Globus pallidus (tissue), 1 donor: ENCODE measurements at regions not wholly inside any gene's neighbourhood (a gene's known extent, or its start where the extent isn't known, plus 50 kb on each side); places are given as distances from the start of the nearest gene placed in this dataset.

Experiments
- DNase-seq: peaks from one replicate; pipeline ENCODE4 v3.0.0-alpha.2; 2015; ENCODE audit warnings: low spot score

DNA sequence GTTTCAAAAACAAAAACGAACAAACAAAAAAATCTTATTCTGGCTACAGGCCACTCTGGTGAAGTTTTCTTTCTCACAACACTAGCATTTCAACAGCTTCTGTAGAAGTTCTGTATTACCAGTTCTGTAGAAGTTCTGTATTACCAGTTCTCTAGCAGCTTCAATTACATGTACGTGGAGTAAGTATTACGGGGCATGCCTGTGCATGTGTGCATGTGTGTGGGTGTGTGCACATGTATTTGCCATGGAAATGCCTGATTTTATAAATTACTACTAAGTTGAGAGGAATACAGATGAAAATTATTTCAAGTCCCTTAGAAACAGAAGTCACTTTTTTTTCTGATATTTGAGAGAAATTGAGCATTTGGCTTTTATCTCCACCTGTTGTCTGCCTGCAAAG, 414.2 kb downstream of the FOXO1 start:
- DNase-seq, result no peak

DNA sequence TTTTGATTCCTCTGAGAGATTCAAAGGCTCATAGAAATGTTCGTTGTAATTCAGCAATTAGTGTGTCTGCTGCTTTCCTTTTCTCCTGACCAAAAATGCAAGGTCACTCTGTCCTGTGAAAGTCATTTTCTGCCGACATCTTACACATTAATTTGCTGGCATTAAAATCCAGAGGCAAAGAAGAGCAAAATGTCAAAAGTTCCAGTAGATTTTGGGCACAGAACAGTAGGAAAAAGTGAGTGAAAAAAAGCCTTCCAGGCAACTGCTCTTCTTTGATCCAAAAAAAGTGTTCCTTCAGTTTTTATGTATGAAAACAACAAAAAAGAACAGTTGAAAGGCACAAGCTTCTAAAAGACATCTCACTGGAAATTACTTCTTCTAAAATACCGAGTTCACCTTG, 413.8 kb downstream of the FOXO1 start:
- DNase-seq, result no peak

- DNase-seq, result no peak
Observed at GRCh38 chr13:40254394-40254793, 412.0 kb downstream of the FOXO1 start.

- no peak for DNase-seq
Observed at GRCh38 chr13:40255551-40255950, 410.9 kb downstream of the FOXO1 start.

GRCh38 chr13:40259899-40260298, 406.5 kb downstream of the FOXO1 start:
- no peak for DNase-seq

DNA sequence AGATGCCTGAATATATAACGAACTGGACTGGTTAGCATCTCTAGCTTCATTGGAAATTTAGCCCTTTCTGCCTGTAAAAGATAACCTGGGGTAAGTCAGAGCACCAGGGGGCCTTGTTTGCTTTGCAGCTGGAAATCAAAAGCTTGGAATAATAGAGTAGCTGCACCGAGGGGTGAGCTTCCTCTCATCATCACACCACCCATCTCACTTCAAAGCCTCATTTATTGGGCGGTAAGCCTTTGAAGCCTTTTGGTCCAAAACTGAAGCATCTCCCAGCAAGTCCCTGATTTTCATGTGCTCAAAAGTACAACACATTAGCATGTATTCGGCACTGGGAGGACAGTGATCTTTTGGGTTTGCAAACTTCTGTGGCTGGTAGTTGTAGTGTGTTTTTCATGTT, 405.1 kb downstream of the FOXO1 start:
- DNase-seq, result no peak

DNA sequence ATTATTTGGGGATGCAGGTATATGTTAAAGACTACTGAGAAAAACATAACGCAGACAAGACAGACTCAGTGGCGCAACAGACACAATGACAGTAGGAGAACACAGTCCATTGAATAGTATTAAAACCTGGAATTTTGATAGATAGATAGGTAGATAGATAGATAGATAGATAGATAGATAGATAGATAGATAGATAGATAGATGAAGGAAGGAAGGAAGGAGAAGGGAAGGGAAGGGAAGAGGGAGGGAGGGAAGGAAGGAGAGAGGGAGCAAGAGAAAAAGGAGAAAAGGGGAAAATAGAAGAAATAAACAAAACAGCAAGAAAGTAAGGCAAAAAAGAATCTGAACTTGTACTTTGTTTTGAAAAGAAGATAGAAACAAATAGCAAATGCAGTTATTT, 404.5 kb downstream of the FOXO1 start:
- DNase-seq, result no peak

DNA sequence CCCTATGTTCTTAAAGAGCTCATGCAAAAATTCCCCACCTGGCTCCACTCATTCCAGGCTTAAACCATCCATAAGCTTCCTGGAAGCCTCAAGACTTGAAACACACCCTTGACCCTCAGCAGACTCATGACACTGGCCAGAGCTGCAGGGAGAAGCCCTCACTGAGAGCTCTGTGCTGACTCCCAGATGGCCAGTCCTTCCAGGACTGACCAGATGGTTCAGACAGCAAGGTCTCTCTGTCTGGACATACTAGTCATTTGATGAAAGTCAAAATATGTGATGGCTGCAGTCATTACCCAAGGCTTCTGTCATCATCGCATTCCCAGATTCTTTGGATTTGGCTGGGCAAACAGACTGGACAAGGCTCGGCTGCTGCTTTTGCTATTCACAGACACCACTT, 397.4 kb downstream of the FOXO1 start:
- DNase-seq, result no peak

GRCh38 chr13:40270726-40271125, 395.7 kb downstream of the FOXO1 start:
- no peak for DNase-seq

- no peak for DNase-seq
Observed at GRCh38 chr13:40271271-40271885, 395.1 kb downstream of the FOXO1 start.

GRCh38 chr13:40271931-40272775, 394.3 kb downstream of the FOXO1 start:
- peak; percentile 70 for DNase-seq

DNA sequence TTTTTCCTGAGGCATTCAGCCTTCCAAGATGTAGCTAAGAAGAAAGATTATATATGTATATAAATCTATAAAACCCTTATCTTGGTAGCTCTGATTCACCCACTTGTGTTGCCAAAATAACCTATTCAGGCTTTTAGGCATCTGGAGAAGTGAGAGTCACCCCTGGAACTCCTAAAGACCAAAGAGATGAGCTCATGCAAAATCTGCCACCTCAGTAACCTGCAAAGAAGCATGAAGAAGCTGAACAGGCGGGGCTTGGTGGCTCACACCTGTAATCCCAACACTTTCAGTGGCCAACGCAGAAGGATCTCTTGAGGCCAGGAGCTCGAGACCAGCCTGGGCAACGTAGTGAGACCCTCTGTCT, 393.7 kb downstream of the FOXO1 start:
- DNase-seq, result no peak

- DNase-seq, result peak; percentile 78
Observed at GRCh38 chr13:40273253-40274025, 393.0 kb downstream of the FOXO1 start.

- no peak for DNase-seq
Observed at GRCh38 chr13:40274103-40274502, 392.3 kb downstream of the FOXO1 start.

DNA sequence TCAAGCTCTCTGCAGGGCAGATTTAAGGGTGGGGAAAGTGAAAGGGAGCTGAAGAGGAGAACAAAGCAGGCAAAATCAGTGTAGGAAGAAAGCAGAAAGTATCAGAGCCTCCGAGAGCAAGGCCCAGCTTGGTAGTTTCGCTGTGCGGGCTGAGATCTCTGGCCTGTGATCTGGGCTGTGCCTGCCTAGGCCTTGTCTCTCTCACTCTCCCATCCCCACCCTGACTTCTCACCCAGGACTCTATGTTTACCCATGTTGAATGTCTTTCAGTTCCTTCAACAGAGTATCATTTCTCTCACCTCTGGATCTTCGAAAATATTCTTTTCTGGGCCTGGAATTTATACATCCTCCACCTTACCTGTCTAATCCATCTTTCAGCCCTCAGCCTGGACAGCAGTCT, 391.3 kb downstream of the FOXO1 start:
- DNase-seq, result no peak

GRCh38 chr13:40275636-40276035, 390.8 kb downstream of the FOXO1 start:
- no peak for DNase-seq

DNA sequence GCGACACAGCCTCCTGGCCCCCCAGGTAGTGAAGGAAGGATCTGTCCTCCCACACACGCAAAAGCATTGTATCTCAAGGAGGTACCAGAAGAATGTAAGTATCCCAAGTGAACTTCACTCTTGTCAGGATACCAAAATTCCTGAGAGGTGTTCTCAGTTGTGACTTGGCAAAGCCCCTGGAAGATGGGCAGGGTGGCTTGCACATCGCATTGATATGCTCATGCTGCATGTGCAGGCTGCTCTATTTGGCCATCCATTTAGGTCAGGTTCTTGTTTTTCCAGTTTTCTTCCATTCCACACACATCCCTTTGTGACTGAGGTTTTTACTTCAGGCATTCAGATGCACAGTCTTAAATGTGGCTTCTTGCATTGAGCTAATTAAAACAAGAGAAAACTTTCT, 382.8 kb downstream of the FOXO1 start:
- DNase-seq, result no peak

DNA sequence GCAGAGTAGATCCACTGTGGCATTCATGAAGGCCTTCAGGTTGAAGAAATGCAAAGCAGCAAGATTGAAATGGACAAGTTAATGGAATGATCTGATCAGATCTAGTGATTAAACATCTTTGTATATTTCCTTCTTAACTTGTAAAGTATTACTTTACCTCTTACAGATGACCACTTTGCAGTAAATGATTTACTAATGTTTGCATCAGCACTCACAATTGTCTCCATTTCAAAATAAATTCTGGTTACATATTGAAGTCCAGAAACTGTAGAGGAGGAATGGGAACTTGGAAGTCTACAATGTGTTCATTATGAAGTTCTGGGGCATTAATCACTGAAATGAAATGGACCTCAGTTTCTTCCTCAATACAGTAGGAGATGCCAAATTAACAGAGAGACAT, 380.8 kb downstream of the FOXO1 start:
- DNase-seq, result no peak

- no peak for DNase-seq
Observed at GRCh38 chr13:40287428-40287827, 379.0 kb downstream of the FOXO1 start.

- DNase-seq, result no peak
Observed at GRCh38 chr13:40288259-40288658, 378.2 kb downstream of the FOXO1 start.

GRCh38 chr13:40290758-40291157, 375.7 kb downstream of the FOXO1 start:
- DNase-seq, result no peak

GRCh38 chr13:40292108-40292507, 374.3 kb downstream of the FOXO1 start:
- DNase-seq, result no peak

DNA sequence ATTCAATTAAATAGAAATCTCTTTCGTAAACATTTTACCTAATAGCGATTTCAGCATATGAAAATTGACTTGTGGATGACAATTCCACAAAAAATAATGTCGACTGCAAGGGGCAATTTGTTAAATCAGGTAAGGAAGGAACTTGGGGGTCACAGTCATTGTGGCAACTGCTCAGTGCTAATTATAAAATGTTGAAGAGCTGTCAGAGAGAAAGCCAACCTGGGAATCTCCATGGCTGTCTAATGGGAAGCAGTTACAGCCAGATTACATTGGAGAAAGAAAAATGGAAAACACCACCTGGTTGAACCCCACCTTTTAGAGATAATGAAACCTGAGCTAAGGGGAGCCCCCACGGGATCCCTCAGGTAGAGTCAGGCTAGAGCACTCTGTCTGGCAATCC, 373.9 kb downstream of the FOXO1 start:
- no peak for DNase-seq
